Endothelial cell of umbilical vein (primary cell): ENCODE measurements at regions not wholly inside any gene's neighbourhood (a gene's known extent, or its start where the extent isn't known, plus 50 kb on each side); places are given as distances from the start of the nearest gene placed in this dataset.

Experiments used
- EZH2 ChIP-seq: IDR thresholded peaks from 2 replicates; pipeline ENCODE4 v1.6.1; 2012; ENCODE audit warnings: borderline replicate concordance, low read depth, mild to moderate bottlenecking, moderate library complexity, low read length, inconsistent platforms; ENCODE audit not compliant: severe bottlenecking
- POLR2A ChIP-seq: IDR thresholded peaks from 2 replicates; pipeline ENCODE4 v1.6.1; 2012; ENCODE audit warnings: low read depth, mild to moderate bottlenecking, control low read depth, low read length
- TF ChIP-seq, protein P1 (sequence below), 2 donors: IDR thresholded peaks; 1 replicate in 1 of 2; 2 replicates in 1 of 2; pipeline ENCODE4 v1.5.1; 2011; ENCODE audit warnings: low read length in 2 of 2, mild to moderate bottlenecking in 2 of 2, moderate library complexity in 2 of 2, control low read depth in 1 of 2, inconsistent platforms in 1 of 2, low read depth in 1 of 2; ENCODE audit not compliant: insufficient read depth in 1 of 2; ENCODE audit errors: extremely low read depth in 1 of 2
- TF ChIP-seq, protein P2 (sequence below): IDR thresholded peaks from 2 replicates; pipeline ENCODE4 v1.6.1; 2011; ENCODE audit not compliant: insufficient read depth, insufficient read length

DNA sequence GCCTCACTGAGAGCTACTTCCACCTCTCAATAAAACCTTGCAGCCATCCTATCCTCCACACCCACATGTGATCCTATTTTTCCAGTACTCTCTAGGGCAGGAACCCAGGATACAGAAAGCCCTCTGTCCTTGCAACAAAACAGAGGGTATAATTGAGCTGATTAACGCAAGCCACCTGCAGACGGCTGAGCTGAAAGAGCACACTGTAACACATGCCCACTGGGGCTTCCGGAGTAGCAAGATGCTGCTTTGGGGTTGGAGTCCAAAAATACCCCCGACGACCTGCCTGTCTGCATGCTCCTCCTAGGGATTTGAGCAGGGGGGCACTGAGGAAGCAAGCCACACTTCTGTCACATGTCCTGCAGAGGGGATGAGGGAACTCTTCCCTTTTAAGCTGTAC is 401.1 kb upstream of the FOXG1 start:
- TF ChIP-seq, protein P1, sequence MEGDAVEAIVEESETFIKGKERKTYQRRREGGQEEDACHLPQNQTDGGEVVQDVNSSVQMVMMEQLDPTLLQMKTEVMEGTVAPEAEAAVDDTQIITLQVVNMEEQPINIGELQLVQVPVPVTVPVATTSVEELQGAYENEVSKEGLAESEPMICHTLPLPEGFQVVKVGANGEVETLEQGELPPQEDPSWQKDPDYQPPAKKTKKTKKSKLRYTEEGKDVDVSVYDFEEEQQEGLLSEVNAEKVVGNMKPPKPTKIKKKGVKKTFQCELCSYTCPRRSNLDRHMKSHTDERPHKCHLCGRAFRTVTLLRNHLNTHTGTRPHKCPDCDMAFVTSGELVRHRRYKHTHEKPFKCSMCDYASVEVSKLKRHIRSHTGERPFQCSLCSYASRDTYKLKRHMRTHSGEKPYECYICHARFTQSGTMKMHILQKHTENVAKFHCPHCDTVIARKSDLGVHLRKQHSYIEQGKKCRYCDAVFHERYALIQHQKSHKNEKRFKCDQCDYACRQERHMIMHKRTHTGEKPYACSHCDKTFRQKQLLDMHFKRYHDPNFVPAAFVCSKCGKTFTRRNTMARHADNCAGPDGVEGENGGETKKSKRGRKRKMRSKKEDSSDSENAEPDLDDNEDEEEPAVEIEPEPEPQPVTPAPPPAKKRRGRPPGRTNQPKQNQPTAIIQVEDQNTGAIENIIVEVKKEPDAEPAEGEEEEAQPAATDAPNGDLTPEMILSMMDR (IDR thresholded peaks at IDR 0.05; ENCODE audit: extremely low read depth in 1 of 2, insufficient read depth in 1 of 2, low read depth in 1 of 2, low read length in 2 of 2) = no peak
- TF ChIP-seq POLR2A (no peak), EZH2 (no peak)
- TF ChIP-seq, protein P2, sequence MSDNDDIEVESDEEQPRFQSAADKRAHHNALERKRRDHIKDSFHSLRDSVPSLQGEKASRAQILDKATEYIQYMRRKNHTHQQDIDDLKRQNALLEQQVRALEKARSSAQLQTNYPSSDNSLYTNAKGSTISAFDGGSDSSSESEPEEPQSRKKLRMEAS = no peak
